Endodermal cell (in vitro differentiated cells): ENCODE measurements at regions not wholly inside any gene's neighbourhood (a gene's known extent, or its start where the extent isn't known, plus 50 kb on each side); places are given as distances from the start of the nearest gene placed in this dataset.

Experiments
- DNase-seq: peaks from one replicate; pipeline ENCODE4 v3.0.0-alpha.2; 2017
- H3K27ac ChIP-seq: 2 replicates; pipeline ENCODE4 v1.5.1; 2013; ENCODE audit warnings: mild to moderate bottlenecking, low read depth, low read length, moderate library complexity
- H3K27me3 ChIP-seq: 2 replicates; pipeline ENCODE4 v1.6.1; 2013; ENCODE audit warnings: mild to moderate bottlenecking, low read length, moderate library complexity; ENCODE audit not compliant: insufficient read depth, control insufficient read depth, poor library complexity, severe bottlenecking
- H3K36me3 ChIP-seq: 2 replicates; pipeline ENCODE4 v1.7.0; 2013; ENCODE audit warnings: mild to moderate bottlenecking, low read length, moderate library complexity; ENCODE audit not compliant: control insufficient read depth, insufficient read depth
- H3K4me1 ChIP-seq: one replicate; pipeline ENCODE4 v1.7.0; 2013; ENCODE audit warnings: low read length; ENCODE audit not compliant: control insufficient read depth, insufficient read depth
- H3K4me3 ChIP-seq: 2 replicates; pipeline ENCODE4 v1.5.1; 2013; ENCODE audit warnings: mild to moderate bottlenecking, low read length, moderate library complexity
- H3K9ac ChIP-seq: 2 replicates; pipeline ENCODE4 v1.6.1; 2013; ENCODE audit warnings: mild to moderate bottlenecking, low read length, moderate library complexity; ENCODE audit not compliant: poor library complexity, severe bottlenecking; ENCODE audit errors: extremely low read depth
- H3K9me3 ChIP-seq: 2 replicates; pipeline ENCODE4 v1.6.1; 2013; ENCODE audit warnings: mild to moderate bottlenecking, low read length, moderate library complexity; ENCODE audit not compliant: control insufficient read depth
- H3K27ac Mint-ChIP-seq: 2 replicates; pipeline ENCODE4 v1.8.0; 2020; ENCODE audit warnings: mixed read lengths
- H3K27me3 Mint-ChIP-seq: 2 replicates; pipeline ENCODE4 v1.8.0; 2021; ENCODE audit warnings: mild to moderate bottlenecking, mixed read lengths; ENCODE audit not compliant: insufficient read depth
- H3K36me3 Mint-ChIP-seq: 2 replicates; pipeline ENCODE4 v1.8.0; 2020; ENCODE audit warnings: low read depth, mixed read lengths
- H3K4me1 Mint-ChIP-seq: 2 replicates; pipeline ENCODE4 v1.8.0; 2020; ENCODE audit warnings: mixed read lengths
- H3K4me3 Mint-ChIP-seq: 2 replicates; pipeline ENCODE4 v1.8.0; 2020; ENCODE audit warnings: mild to moderate bottlenecking, moderate library complexity, mixed read lengths
- H3K9me3 Mint-ChIP-seq: 2 replicates; pipeline ENCODE4 v1.8.0; 2020; ENCODE audit warnings: mild to moderate bottlenecking, mixed read lengths
- CTCF ChIP-seq: fragments of 200-600 bp; sonication (generic); conservative IDR thresholded peaks from 2 replicates; pipeline ENCODE4 v1.5.0; 2021; ENCODE audit warnings: antibody characterized with exemption, mild to moderate bottlenecking
- WGBS, 2 experiments: methylation state at CpG; one replicate each; pipeline versions ENCODE4 v1.1.5 to v1.1.7; 2013; ENCODE audit warnings: missing lambda C conversion rate in 2 of 2, mixed read lengths in 1 of 2; ENCODE audit not compliant: insufficient coverage in 1 of 2, insufficient read length in 1 of 2; 5-methylcytosine and 5-hydroxymethylcytosine counted together

- Mint-ChIP-seq H3K9me3 (no peaks in the 10 kb centered on the region), H3K36me3 (no peaks in the 10 kb centered on the region), H3K4me1 (peaks cover 2% of the 10 kb centered on the region), H3K27me3 (no peaks in the 10 kb centered on the region), H3K4me3 (no peak overlapping the region), H3K27ac (no peak overlapping the region)
- Histone ChIP-seq H3K9ac (no peak overlapping the region), H3K4me3 (no peak overlapping the region), H3K27me3 (no peaks in the 10 kb centered on the region), H3K9me3 (no peaks in the 10 kb centered on the region), H3K4me1 (peaks cover 3% of the 10 kb centered on the region), H3K36me3 (no peaks in the 10 kb centered on the region), H3K27ac (no peak overlapping the region)
- no peak for DNase-seq
- WGBS, 2 experiments, result 93% methylated on average over 1 of the region's 2 CpGs; no CpG with 5 or more reads in 1 of the 2 experiments
- TF ChIP-seq CTCF, result no peak
These were observed 305.4 kb downstream of the BTBD3 start for GRCh38 chr20:12223057-12223456.

GRCh38 chr20:12225898-12226297 is 308.2 kb downstream of the BTBD3 start:
- Histone ChIP-seq H3K36me3 (no peaks in the 10 kb centered on the region), H3K27ac (no peak overlapping the region), H3K4me1 (peaks cover 9% of the 10 kb centered on the region), H3K27me3 (no peaks in the 10 kb centered on the region), H3K9me3 (no peaks in the 10 kb centered on the region), H3K4me3 (no peak overlapping the region), H3K9ac (no peak overlapping the region)
- Mint-ChIP-seq H3K36me3 (no peaks in the 10 kb centered on the region), H3K4me3 (no peak overlapping the region), H3K9me3 (no peaks in the 10 kb centered on the region), H3K27ac (no peak overlapping the region), H3K27me3 (no peaks in the 10 kb centered on the region), H3K4me1 (peaks cover 7% of the 10 kb centered on the region)
- no peak for TF ChIP-seq CTCF
- DNase-seq, result no peak
- 80% methylated on average over 1 of the region's 1 CpG; no CpG with 5 or more reads in 1 of the 2 experiments for WGBS, 2 experiments

GRCh38 chr20:12229891-12230290 is 312.2 kb downstream of the BTBD3 start:
- H3K9me3 ChIP-seq, result no peaks in the 10 kb centered on the region
- no peak overlapping the region for H3K4me3 ChIP-seq
- H3K27me3 ChIP-seq, result no peaks in the 10 kb centered on the region
- peaks cover 16% of the 10 kb centered on the region for H3K4me1 Mint-ChIP-seq
- no peaks in the 10 kb centered on the region for H3K9me3 Mint-ChIP-seq
- H3K36me3 ChIP-seq, result no peaks in the 10 kb centered on the region
- H3K4me3 Mint-ChIP-seq, result no peak overlapping the region
- no peak for DNase-seq
- H3K4me1 ChIP-seq, result peaks cover 13% of the 10 kb centered on the region
- no peak for TF ChIP-seq CTCF
- H3K36me3 Mint-ChIP-seq, result no peaks in the 10 kb centered on the region
- H3K9ac ChIP-seq, result no peak overlapping the region
- no peak overlapping the region for H3K27ac Mint-ChIP-seq
- no peak overlapping the region for H3K27ac ChIP-seq
- H3K27me3 Mint-ChIP-seq, result no peaks in the 10 kb centered on the region
